OCI-LY7 (cell line): ENCODE measurements at regions not wholly inside any gene's neighbourhood (a gene's known extent, or its start where the extent isn't known, plus 50 kb on each side); places are given as distances from the start of the nearest gene placed in this dataset.

Experiments
- CTCF ChIP-seq: fragments of 200-600 bp; sonication (generic); conservative IDR thresholded peaks from 2 replicates; pipeline ENCODE4 v1.5.1; 2014; ENCODE audit warnings: mild to moderate bottlenecking, antibody characterized with exemption, low read length, moderate library complexity, mixed read lengths
- EZH2phosphoT487 ChIP-seq: fragments of 200-600 bp; sonication (generic); IDR thresholded peaks from 2 replicates; pipeline ENCODE4 v1.6.1; 2018; ENCODE audit warnings: low read depth, borderline replicate concordance, mild to moderate bottlenecking, mixed run types, antibody characterized with exemption, low read length, moderate library complexity, mixed read lengths

GRCh38 chr1:99365545-99365944 lies 101.3 kb downstream of the PLPPR4 start:
- no peak for TF ChIP-seq EZH2phosphoT487
- TF ChIP-seq CTCF: no peak
